Mesothelial cell of epicardium (in vitro differentiated cells): ENCODE measurements at regions not wholly inside any gene's neighbourhood (a gene's known extent, or its start where the extent isn't known, plus 50 kb on each side); places are given as distances from the start of the nearest gene placed in this dataset.

Source experiments
- DNase-seq, 2 experiments: peaks; one replicate each; pipeline ENCODE4 v3.0.0; 2021; ENCODE audit warnings: low spot score in 2 of 2; ENCODE audit not compliant: unreplicated experiment in 2 of 2
- H3K27ac Mint-ChIP-seq: 2 replicates; pipeline ENCODE4 v1.8.0; 2021; ENCODE audit warnings: mixed read lengths
- H3K27me3 Mint-ChIP-seq: 2 replicates; pipeline ENCODE4 v1.8.0; 2021; ENCODE audit warnings: low read depth, mixed read lengths
- H3K36me3 Mint-ChIP-seq: 2 replicates; pipeline ENCODE4 v1.8.0; 2021; ENCODE audit warnings: mixed read lengths
- H3K4me1 Mint-ChIP-seq: 2 replicates; pipeline ENCODE4 v1.8.0; 2021; ENCODE audit warnings: mixed read lengths
- H3K4me3 Mint-ChIP-seq: 2 replicates; pipeline ENCODE4 v1.8.0; 2021; ENCODE audit warnings: mild to moderate bottlenecking, moderate library complexity, mixed read lengths
- H3K9me3 Mint-ChIP-seq: 2 replicates; pipeline ENCODE4 v1.8.0; 2021; ENCODE audit warnings: mixed read lengths
- CTCF ChIP-seq: fragments of 200-600 bp; sonication (generic); IDR thresholded peaks from one replicate; pipeline ENCODE4 v1.5.0; 2021; ENCODE audit warnings: antibody characterized with exemption; ENCODE audit not compliant: unreplicated experiment

DNA sequence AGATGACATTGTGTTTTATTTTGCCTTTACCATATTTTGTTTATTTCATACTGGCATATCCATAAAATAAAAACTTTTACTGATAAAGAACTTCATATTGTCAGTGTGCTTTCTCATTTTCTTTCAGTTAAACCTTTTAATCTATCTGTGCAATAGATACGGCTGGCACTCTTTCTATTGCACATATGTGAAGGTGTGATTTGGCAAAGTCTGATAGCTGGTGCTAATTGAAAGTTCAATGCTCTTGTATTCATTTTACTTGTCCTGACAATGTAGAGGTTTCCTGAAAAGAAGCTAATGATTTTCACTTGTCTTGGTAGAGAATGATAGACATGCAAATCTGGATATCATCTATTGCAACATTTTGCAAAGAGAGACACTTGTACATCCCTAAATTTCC, 467.0 kb downstream of the NSUN3 start:
- Mint-ChIP-seq H3K4me3 (no peak overlapping the region), H3K27me3 (no peaks in the 10 kb centered on the region), H3K36me3 (no peaks in the 10 kb centered on the region), H3K27ac (no peak overlapping the region), H3K9me3 (no peaks in the 10 kb centered on the region), H3K4me1 (peaks cover 16% of the 10 kb centered on the region)
- no peak for TF ChIP-seq CTCF
- DNase-seq: no peak

- no peak for TF ChIP-seq CTCF
- Mint-ChIP-seq H3K4me3 (no peak overlapping the region), H3K27ac (no peak overlapping the region), H3K9me3 (no peaks in the 10 kb centered on the region), H3K4me1 (no peaks in the 10 kb centered on the region), H3K27me3 (no peaks in the 10 kb centered on the region), H3K36me3 (no peaks in the 10 kb centered on the region)
- no peak for DNase-seq
These were observed 470.1 kb downstream of the NSUN3 start for GRCh38 chr3:94532951-94533350.

- Mint-ChIP-seq H3K36me3 (no peaks in the 10 kb centered on the region), H3K27ac (no peak overlapping the region), H3K4me3 (no peak overlapping the region), H3K4me1 (peaks cover 4% of the 10 kb centered on the region), H3K9me3 (peaks cover 5% of the 10 kb centered on the region), H3K27me3 (no peaks in the 10 kb centered on the region)
- no peak for DNase-seq
- TF ChIP-seq CTCF: no peak
These were observed 477.1 kb downstream of the NSUN3 start for GRCh38 chr3:94539937-94540336.

GRCh38 chr3:94543161-94543560, 480.3 kb downstream of the NSUN3 start:
- DNase-seq: no peak
- no peaks in the 10 kb centered on the region for H3K36me3 Mint-ChIP-seq
- H3K4me3 Mint-ChIP-seq: no peak overlapping the region
- no peaks in the 10 kb centered on the region for H3K27me3 Mint-ChIP-seq
- peaks cover 5% of the 10 kb centered on the region for H3K4me1 Mint-ChIP-seq
- no peak overlapping the region for H3K27ac Mint-ChIP-seq
- TF ChIP-seq CTCF: no peak
- H3K9me3 Mint-ChIP-seq: peaks cover 6% of the 10 kb centered on the region

GRCh38 chr3:94544131-94544789, 481.4 kb downstream of the NSUN3 start:
- H3K9me3 Mint-ChIP-seq: peaks cover 11% of the 10 kb centered on the region
- peaks cover 5% of the 10 kb centered on the region for H3K4me1 Mint-ChIP-seq
- DNase-seq: no peak
- no peak overlapping the region for H3K27ac Mint-ChIP-seq
- no peak for TF ChIP-seq CTCF
- no peaks in the 10 kb centered on the region for H3K36me3 Mint-ChIP-seq
- H3K4me3 Mint-ChIP-seq: no peak overlapping the region
- no peaks in the 10 kb centered on the region for H3K27me3 Mint-ChIP-seq
